GM10248 (cell line): ENCODE measurements at regions not wholly inside any gene's neighbourhood (a gene's known extent, or its start where the extent isn't known, plus 50 kb on each side); places are given as distances from the start of the nearest gene placed in this dataset.

Experiments used
- CTCF ChIA-PET: fragments of 300-600 bp; sonication (Branson Sonifier 250); formaldehyde crosslinking; extraction: SDS; loops from one replicate; lab custom pipeline; 2021; ENCODE audit warnings: antibody characterized with exemption; lab: Yijun Ruan, JAX
- POLR2A ChIA-PET: fragments of 350-650 bp; sonication (Branson Sonifier 250); formaldehyde crosslinking; extraction: SDS; loops from one replicate; lab custom pipeline; 2020; ENCODE audit warnings: antibody characterized with exemption; lab: Yijun Ruan, JAX
- DNase-seq: peaks from one replicate; pipeline ENCODE4 v3.0.0; 2012; ENCODE audit errors: extremely low spot score
- TF ChIP-seq, protein P1 (sequence below): IDR thresholded peaks from 2 replicates; pipeline ENCODE4 v1.5.1; 2012; ENCODE audit warnings: mild to moderate bottlenecking, low read depth; ENCODE audit errors: extremely low read depth, missing control alignments, control extremely low read depth

DNA sequence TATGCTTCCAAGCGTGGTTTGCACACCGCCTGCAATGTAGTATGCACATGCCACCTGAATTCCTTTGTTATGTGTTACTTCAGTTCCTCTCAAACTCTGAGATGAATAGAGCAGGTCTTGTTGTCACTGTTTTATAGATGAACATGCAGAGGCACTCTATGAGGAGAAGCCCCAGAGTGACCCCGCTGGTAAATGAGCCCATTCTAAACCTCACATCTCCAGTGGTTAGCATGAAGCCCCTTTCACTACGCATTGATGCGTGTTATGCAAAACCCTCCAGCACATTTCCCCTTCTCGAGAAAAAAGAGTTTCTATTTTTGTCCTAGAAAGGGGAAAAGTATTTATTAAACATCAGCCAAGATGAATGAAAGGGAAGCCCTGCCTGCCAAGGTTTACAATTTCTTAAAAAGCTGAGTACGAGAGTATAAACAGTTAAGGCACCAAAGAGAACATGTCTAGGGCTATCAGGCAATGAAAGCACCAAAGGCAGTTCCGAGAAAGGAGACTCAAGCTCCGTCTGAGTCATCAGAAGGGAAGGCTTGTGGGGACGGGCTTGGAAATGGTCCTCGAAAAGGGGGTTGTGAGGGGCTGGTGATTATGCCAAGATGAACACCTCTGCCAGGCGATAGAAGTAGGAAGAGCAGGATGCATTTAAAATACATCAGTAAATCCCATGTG, 58.7 kb upstream of the PFKP start:
- no peak for DNase-seq
- POLR2A ChIA-PET: no interaction called here
- CTCF ChIA-PET: interaction anchor here (1.3 to 1.8 kb wide), 3 partner anchors 31 to 252 kb away, joined by 3 to 5 read pairs (median 5); no protein-coding TSS in a partner anchor
- TF ChIP-seq, protein P1, sequence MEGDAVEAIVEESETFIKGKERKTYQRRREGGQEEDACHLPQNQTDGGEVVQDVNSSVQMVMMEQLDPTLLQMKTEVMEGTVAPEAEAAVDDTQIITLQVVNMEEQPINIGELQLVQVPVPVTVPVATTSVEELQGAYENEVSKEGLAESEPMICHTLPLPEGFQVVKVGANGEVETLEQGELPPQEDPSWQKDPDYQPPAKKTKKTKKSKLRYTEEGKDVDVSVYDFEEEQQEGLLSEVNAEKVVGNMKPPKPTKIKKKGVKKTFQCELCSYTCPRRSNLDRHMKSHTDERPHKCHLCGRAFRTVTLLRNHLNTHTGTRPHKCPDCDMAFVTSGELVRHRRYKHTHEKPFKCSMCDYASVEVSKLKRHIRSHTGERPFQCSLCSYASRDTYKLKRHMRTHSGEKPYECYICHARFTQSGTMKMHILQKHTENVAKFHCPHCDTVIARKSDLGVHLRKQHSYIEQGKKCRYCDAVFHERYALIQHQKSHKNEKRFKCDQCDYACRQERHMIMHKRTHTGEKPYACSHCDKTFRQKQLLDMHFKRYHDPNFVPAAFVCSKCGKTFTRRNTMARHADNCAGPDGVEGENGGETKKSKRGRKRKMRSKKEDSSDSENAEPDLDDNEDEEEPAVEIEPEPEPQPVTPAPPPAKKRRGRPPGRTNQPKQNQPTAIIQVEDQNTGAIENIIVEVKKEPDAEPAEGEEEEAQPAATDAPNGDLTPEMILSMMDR: no peak

DNA sequence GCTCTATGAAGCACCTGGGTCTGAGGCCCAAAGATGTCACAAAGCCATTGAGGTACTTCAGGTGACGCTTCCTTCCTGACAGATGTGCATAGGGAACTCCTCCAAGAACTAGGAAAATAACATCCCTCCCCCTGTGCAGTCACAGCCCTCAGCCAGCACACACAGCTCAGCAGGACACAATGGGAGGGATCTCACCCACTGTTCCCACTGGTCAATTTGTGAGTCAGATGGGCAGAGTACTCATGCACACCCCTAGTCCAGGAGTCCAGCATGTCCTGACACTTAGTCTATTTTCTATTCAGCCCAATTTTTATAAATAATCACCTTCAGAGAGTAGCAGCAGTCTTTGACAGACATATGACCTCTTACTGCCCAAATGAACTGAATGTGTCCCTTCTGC, 60.7 kb upstream of the PFKP start:
- CTCF ChIA-PET: interaction anchor here (0.8 kb wide), 1 partner anchor 8 kb away, joined by 3 read pairs; no protein-coding TSS in a partner anchor
- DNase-seq: no peak
- TF ChIP-seq, protein P1: no peak
- POLR2A ChIA-PET: no interaction called here

DNA sequence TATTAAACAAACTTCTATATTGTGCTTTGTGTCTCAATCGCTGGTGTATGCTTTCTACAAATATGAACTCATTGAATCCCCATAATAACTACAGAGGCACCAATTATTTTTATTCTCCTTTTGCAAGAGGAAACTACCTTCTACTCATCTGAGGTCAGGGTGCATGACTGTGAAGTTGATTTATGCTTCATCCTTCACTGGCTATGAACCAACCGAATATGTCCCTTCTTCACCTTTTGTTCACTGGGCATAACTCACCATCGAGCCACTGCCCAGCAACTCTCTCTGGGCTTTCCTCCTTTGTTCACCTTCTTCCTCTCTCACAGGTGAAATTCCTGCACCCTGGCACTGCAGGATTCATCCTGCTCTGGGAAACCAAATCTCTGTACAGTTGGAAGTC, 61.3 kb upstream of the PFKP start:
- TF ChIP-seq, protein P1: no peak
- ChIA-PET CTCF (no interaction called here), POLR2A (no interaction called here)
- no peak for DNase-seq

DNA sequence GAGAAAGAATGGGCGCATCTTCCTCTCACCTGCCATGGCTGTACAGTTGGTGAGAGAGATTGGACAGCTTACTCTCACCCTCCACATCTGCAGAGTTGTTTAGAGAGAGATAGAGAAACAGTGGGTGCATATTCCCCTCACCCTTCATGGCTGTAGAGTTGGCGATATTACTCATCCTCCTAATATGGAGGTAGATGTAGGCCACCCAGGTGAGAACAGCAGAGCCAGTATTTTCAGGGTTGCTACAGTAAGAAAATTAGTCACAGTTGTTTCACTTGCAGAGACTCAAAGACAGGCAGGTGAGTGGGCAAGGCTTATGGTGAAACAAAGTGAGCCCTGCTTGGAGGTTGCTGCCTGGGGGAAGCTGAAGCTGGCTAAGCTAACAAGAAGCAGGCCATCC, 65.0 kb upstream of the PFKP start:
- TF ChIP-seq, protein P1: no peak
- ChIA-PET CTCF (no interaction called here), POLR2A (no interaction called here)
- DNase-seq: no peak

DNA sequence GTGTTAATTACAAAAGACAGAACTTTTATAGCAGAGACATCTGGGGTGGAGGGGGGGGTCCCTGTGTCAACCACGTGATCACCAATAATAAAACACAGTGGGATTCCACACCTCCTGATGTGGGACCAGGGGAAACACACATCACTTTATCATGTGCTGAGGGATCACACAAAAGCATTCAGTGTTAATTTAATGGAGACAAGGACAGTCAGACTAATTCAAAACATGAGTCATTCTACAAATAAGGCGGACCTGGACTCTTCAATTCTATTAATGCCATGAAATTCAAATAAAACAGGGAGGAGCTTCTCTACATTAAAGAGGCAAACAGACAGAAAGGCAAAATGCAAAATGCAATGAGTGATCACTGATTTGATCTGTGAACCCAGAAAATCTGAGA, 67.3 kb upstream of the PFKP start:
- TF ChIP-seq, protein P1: no peak
- ChIA-PET POLR2A (no interaction called here), CTCF (no interaction called here)

DNA sequence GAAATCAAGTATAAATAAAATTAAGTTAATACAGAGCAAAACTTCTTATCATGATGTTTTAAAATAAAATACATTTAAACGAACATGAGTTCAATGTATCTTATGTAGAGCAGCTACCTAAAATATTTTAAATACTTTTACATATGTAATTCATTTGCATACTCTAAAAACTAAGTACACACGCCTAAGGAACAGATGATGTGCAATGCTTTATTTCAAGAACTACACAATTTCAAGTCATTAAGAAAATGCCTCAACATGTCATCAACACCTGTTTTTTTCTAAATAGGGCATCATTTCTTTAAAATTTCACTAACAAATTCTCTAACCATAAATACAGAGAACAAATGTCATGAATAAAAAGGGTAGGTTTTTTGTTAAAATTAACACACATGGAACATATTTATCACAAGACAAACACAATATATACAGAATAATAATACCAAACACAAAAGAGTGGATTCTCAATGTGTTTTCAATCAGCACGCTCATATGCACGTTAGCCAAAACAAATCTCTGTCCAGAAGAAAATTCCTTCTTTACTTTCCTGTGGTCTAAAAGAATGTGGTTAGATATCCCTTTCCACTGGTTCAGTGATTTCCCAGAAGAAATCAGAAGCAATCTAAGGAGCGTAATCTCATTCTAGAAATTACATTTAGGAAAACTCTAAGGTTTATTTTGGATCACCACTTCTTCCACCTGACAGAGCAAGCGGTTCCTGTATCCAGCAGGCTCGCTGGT, 73.0 kb upstream of the PFKP start:
- TF ChIP-seq, protein P1: no peak
- CTCF ChIA-PET: no interaction called here
- no peak for DNase-seq
- POLR2A ChIA-PET: no interaction called here

More for the DNA sequence above, 67.3 kb upstream of the PFKP start:
- DNase-seq: no peak
